ENCODE measurements at regions not wholly inside any gene's neighbourhood (a gene's known extent, or its start where the extent isn't known, plus 50 kb on each side); places are given as distances from the start of the nearest gene placed in this dataset.

- POLR2A ChIA-PET (ENCODE audit: partially characterized antibody), result no interaction called here
- no peak overlapping the region for H2BK5ac ChIP-seq (ENCODE audit: low read depth, low read length)
Measured at GRCh38 chr4:38572793-38573192, 91.2 kb upstream of the KLF3 start.

More at GRCh38 chr4:38572793-38573192, 91.2 kb upstream of the KLF3 start:
- Histone ChIP-seq H3K56ac (replicated peaks; ENCODE audit: insufficient read length, low read depth, low read length) (no peak overlapping the region), H3K23ac (ENCODE audit: insufficient read length) (no peak overlapping the region), H3K79me2 (ENCODE audit: control insufficient read depth in 1 of 2, insufficient read depth in 2 of 2, low read length in 2 of 2) (no peaks in the 10 kb centered on the region), H3K27ac (ENCODE audit: low read depth, low read length) (no peak overlapping the region), H3K18ac (ENCODE audit: extremely low read depth, low read length) (no peak overlapping the region), H4K91ac (replicated peaks; ENCODE audit: insufficient read length, low read length) (no peak overlapping the region), H3K27me3 (replicated peaks in 1 of 4; ENCODE audit: control insufficient read depth in 3 of 4, extremely low read depth in 1 of 4, insufficient read depth in 3 of 4, low read length in 3 of 4) (no peaks in the 10 kb centered on the region), H3K4me2 (ENCODE audit: insufficient read depth in 1 of 2, low read depth in 2 of 2, low read length in 2 of 2) (no peak overlapping the region), H3K9me3 (ENCODE audit: insufficient read depth in 2 of 2, low read depth in 1 of 2, low read length in 1 of 2) (0 out of 4 replicates have a peak, but pooled peaks cover 0 to 3% of the 10 kb centered on the region in 2 experiments), H2BK120ac (replicated peaks; ENCODE audit: low read depth, low read length) (no peak overlapping the region), H4K5ac (ENCODE audit: insufficient read length, low read depth, low read length) (no peak overlapping the region), H2AK5ac (ENCODE audit: low read depth, low read length) (no peak overlapping the region), H2BK12ac (ENCODE audit: low read depth, low read length) (no peak overlapping the region), H4K8ac (ENCODE audit: extremely low read depth, insufficient read depth, low read length) (no peak overlapping the region), H3K23me2 (ENCODE audit: low read depth, low read length) (no peaks in the 10 kb centered on the region), H3K79me1 (ENCODE audit: low read depth, low read length) (no peaks in the 10 kb centered on the region), H3K14ac (ENCODE audit: insufficient read length) (no peak overlapping the region), H3K9ac (replicated peaks in 1 of 4; ENCODE audit: extremely low read depth in 1 of 4, low read depth in 3 of 4, low read length in 3 of 4) (no peak overlapping the region), H3K4me1 (replicated peaks in 1 of 4; ENCODE audit: control insufficient read depth in 3 of 4, insufficient read depth in 4 of 4, low read length in 3 of 4) (no peaks in the 10 kb centered on the region), H2BK15ac (ENCODE audit: low read length) (no peak overlapping the region), H3K4me3 (ENCODE audit: extremely low read depth in 1 of 4, insufficient read depth in 2 of 4, low read depth in 3 of 4, low read length in 4 of 4) (no peak overlapping the region), H3K36me3 (ENCODE audit: control insufficient read depth in 2 of 4, insufficient read depth in 4 of 4, low read length in 3 of 4) (no peaks in the 10 kb centered on the region), H3K4ac (replicated peaks; ENCODE audit: insufficient read length, low read depth, low read length) (no peak overlapping the region), H2BK20ac (ENCODE audit: low read length) (no peak overlapping the region), H4K20me1 (replicated peaks in 1 of 2; ENCODE audit: control insufficient read depth in 1 of 2, insufficient read depth in 2 of 2, low read length in 2 of 2) (no peaks in the 10 kb centered on the region), H2AFZ (ENCODE audit: low read length) (no peak overlapping the region)
- DNase-seq (ENCODE audit: low read depth in 1 of 2, low spot score in 2 of 2), result no peak
- CTCF ChIA-PET (ENCODE audit: partially characterized antibody), result interaction anchor here (1.2 kb wide), 2 partner anchors 10 to 102 kb away, joined by 3 read pairs; no protein-coding TSS in a partner anchor
- TF ChIP-seq POLR2A (IDR thresholded peaks at IDR 0.05; ENCODE audit: control extremely low read depth in 1 of 2, low read depth in 2 of 2, low read length in 2 of 2) (no peak), TBP (IDR thresholded peaks at IDR 0.05; ENCODE audit: low read depth, low read length) (no peak), MAFK (IDR thresholded peaks at IDR 0.05; ENCODE audit: low read depth, low read length) (no peak), SIRT6 (IDR thresholded peaks at IDR 0.05; ENCODE audit: low read length) (no peak), RBBP5 (IDR thresholded peaks at IDR 0.05; ENCODE audit: borderline replicate concordance, low read depth, low read length) (no peak), YY1 (IDR thresholded peaks at IDR 0.05; ENCODE audit: low read depth, low read length) (no peak), SP1 (IDR thresholded peaks at IDR 0.05; ENCODE audit: low read depth, low read length) (no peak), ATF2 (IDR thresholded peaks at IDR 0.05; ENCODE audit: low read length) (no peak), TAF7 (optimal IDR thresholded peaks at IDR 0.05; ENCODE audit: borderline replicate concordance, low read depth, low read length) (no peak), TCF12 (IDR thresholded peaks at IDR 0.05; ENCODE audit: low read depth, low read length) (no peak), NRF1 (IDR thresholded peaks at IDR 0.05; ENCODE audit: low read depth, low read length) (no peak), EZH2 (IDR thresholded peaks at IDR 0.05; ENCODE audit: low read depth, low read length, severe bottlenecking) (no peak), EP300 (IDR thresholded peaks at IDR 0.05; ENCODE audit: borderline replicate concordance in 1 of 2, low read depth in 2 of 2, low read length in 2 of 2) (no peak), SP4 (IDR thresholded peaks at IDR 0.05; ENCODE audit: low read length) (no peak), KDM1A (IDR thresholded peaks at IDR 0.05; ENCODE audit: borderline replicate concordance, low read length) (no peak), TEAD4 (IDR thresholded peaks at IDR 0.05; ENCODE audit: low read depth, low read length) (no peak)
- no peak for FAIRE-seq
